Muscle of arm (tissue), 1 donor: ENCODE measurements at regions not wholly inside any gene's neighbourhood (a gene's known extent, or its start where the extent isn't known, plus 50 kb on each side); places are given as distances from the start of the nearest gene placed in this dataset.
"Not testable (repeated sequence)": the region's sequence is repeated elsewhere in the genome, so short reads cannot be mapped to it uniquely, and the experiment has no call there.

Experiments used
- DNase-seq: peaks from one replicate; pipeline ENCODE4 v3.0.0-alpha.2; 2013

- no peak for DNase-seq
Measured at GRCh38 chr15:81939604-81940440, 106.0 kb downstream of the MEX3B start.

DNA sequence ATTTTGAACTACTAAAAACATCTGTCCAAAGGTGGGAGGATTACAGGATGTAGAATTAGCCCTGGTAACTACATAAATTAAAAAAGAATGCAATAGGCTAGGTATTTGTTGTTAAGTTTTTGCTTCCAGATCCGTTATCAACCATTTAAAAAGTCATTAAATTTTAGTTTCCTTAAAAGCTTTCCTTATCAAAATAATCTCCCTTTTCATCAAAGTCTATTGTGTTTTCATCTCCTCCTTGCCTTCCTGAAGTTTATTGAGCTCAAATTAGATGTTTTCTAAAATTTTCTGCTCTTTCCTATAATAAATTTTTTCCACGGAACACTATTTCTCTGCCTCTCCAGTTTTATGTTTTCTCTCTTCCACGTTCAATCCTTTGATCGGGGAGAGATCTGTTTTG is 108.6 kb downstream of the MEX3B start:
- DNase-seq = no peak

DNA sequence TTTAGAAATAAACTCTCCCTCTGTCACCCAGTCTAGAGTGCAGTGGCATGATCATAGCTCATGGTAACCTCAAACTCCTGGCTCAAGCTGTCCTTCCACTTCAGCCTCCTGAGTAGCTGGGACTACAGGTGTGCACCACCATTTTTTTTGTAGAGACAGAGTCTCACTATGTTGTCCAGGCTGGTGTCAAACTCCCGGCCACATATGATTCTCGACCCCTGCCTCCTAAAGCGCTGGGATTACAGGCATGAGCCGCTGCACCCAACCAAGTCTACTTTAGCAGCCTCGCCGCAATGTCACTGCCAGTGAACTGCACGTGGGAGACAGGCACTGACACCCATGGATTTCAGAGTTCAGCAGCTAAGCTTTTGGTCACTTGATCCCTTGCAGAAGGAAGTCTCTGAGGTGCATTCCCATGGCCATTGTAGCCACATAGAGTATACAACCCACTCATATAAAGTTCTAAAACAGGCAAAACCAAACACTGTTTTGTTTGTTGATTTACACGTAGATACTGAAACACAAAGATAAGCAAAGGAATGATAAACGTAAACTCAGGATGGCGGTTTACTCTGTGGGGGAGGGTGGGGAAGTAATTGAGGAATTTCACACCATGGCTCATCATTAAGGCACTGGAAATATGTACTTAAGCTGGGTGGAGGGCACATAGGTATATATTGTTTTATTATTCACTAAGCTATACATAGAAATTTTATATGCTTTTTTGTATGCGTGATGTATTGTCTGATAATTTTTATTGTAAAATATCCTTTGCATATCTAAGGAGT is 115.0 kb downstream of the MEX3B start:
- no peak for DNase-seq

- DNase-seq = no peak
Measured at GRCh38 chr15:81929557-81929956, 116.3 kb downstream of the MEX3B start.

DNA sequence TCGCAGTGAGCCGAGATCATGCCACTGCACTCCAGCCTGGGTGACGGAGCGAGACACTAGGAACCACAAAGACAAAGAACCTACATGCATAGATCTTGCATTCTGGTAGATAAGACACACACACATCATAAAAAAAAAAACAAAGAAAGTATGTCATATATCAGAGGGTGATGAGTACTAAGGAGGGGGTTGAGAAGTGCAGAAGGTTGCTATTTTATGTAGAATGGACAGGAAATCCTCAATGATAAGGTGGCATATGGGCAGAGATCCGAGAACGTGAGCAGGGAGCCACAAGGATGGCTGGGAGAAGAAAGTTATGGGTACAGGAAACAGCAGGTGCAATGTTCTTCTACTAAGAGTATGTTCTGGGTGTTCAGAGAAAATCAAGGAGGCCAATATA is 118.8 kb downstream of the MEX3B start:
- DNase-seq = no peak

DNA sequence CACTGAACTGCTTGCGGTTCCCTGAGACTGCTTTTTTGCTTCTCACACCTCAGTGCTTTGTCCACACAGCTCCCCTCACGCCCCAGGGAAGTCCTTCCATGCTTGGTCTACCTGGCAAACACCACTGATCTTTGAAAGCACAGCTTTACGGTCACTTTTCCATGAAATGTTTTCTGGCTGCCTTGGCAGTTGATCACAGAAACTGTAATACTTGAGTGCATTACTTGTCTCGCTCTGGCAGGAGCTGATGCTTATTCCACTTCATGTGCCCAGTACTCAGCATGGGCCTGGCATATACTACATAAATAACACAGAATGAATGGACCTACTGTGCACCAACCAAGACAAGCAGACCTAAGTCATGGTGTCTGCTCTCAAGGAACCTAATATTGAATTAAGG is 121.1 kb downstream of the MEX3B start:
- no peak for DNase-seq

- no peak for DNase-seq
Measured at GRCh38 chr15:81923561-81924350, 122.1 kb downstream of the MEX3B start.

GRCh38 chr15:81922143-81922542 is 123.7 kb downstream of the MEX3B start:
- no peak for DNase-seq

- DNase-seq = no peak
Measured at GRCh38 chr15:81921163-81921562, 124.7 kb downstream of the MEX3B start.

GRCh38 chr15:81918767-81919166 is 127.1 kb downstream of the MEX3B start:
- not testable (repeated sequence) for DNase-seq

DNA sequence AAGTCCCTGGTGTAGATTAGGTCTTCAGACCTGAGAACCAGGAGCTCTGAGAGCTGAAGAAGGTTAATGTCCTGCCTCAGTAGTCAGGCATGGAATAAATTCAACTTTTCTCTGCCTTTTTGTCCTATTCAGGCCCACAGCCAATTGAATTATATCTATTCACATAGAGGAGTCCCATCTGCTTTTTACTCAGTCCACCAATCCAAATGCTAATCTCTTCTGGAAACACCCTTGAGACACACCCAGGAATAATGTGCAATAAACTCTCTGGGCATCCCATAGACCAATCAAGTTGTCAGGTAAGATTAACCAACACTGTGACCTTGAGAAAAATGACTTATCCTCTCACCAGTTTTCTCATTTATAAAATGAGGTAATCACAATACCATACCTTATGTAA is 129.4 kb downstream of the MEX3B start:
- DNase-seq = no peak

GRCh38 chr15:81915990-81916389 is 129.8 kb downstream of the MEX3B start:
- DNase-seq = no peak

GRCh38 chr15:81914734-81915256 is 131.0 kb downstream of the MEX3B start:
- DNase-seq = peak; percentile 57

DNA sequence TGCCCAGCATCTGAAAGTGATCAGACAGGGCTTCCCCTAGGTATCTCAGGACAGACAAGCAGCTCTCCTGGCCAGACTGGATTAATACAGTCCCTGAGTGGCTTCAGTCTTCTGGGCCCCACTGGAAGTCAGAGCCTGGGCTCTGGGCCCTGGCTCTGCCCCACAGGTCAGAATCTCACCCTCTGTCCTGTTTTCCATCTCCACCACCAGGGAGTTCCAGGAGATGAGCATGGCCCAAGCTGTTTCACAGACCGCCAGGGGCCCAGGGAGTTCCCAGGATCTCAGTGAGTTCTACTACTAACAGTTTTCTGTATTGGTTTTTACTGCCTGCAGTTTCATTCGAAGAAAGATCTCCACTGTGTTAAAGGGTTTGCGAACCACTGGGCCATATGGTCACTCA is 131.5 kb downstream of the MEX3B start:
- DNase-seq = no peak

DNA sequence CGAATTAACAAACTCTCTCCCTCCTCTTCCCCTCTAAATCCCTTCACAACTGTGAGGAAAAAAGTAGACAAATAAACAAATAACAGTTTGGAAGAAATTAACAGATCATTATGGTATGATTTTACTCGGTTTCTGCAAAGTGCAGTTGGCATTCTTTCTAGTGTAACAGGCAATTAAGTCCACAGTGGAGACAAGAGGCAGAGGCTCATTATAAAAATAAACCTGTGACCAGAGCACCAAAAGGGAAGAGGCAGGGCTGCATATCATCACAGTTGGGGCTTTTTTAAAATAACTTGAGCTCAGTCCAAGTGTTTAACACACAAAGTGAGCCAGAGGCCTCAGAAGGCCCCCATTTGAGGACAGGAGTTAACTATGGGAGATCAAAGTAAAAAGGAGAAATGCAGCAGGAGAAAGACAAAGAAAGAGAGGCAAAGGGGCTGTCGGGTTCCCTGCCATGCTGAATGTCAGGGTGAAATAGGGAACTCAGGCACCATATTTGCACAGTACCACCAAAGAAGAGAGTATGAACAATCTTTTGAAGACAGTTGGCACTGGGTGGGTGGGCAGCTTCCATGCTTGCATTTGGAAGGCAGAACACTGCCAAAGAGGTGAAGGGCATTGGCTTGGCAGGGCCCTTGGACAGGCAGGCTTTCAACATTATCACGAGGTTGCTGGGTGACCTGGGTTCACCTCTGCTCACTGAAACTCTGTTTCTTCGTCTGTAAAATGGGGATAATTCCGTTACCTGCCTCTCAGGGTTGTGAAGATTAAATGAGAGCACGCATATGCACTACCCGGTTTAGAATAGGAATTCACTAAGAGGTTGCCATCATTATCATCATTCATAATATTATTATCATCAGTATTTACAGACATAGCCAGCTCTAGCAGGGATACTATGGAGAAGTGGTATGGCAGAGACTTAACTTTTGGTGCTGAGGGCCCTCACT is 134.5 kb downstream of the MEX3B start:
- DNase-seq = no peak

- DNase-seq = no peak
Measured at GRCh38 chr15:81910355-81911021, 135.3 kb downstream of the MEX3B start.

- DNase-seq = no peak
Measured at GRCh38 chr15:81909011-81909358, 136.8 kb downstream of the MEX3B start.

DNA sequence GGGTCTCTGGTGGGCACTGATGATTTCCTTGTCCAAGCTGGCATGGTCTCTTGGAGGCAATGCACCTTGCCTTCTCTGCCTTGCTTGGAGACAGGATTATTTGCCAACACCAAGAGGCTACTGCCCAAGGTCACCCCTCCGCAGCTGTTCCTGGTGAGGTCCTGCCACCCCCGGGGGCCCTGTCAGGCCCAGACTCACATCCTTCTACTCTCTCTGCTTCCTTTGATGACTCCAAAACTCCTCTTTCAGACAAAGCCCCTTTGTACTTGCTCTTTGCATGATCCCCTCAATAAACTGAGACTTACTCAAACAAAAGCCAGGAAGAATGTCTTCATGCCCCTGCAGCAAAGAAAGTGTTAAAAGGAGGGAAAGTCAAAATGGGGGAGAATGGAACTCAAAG is 137.7 kb downstream of the MEX3B start:
- no peak for DNase-seq

GRCh38 chr15:81907521-81907920 is 138.3 kb downstream of the MEX3B start:
- DNase-seq = no peak

DNA sequence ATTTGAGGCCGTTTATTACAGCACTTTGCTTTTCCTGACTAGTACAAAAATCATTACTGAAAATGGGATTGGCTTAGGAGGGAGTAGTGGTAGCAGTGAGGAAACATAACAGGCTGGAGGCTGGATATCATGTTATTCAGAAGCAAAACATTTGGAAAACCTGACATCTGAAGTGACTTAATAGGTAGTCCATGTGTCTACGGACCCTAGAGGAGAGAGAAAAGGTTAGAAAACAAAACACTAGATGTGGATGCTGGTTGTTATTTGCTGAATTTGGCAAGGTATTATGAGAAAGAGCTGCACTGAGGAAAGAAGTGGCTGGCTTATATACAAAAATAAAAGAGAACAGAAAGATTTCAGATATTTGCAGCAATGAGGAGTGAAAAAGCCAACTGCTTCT is 139.9 kb downstream of the MEX3B start:
- no peak for DNase-seq

- no peak for DNase-seq
Measured at GRCh38 chr15:81901319-81901718, 144.5 kb downstream of the MEX3B start.
